K562 (cell line): ENCODE measurements at regions not wholly inside any gene's neighbourhood (a gene's known extent, or its start where the extent isn't known, plus 50 kb on each side); places are given as distances from the start of the nearest gene placed in this dataset.

Experiments used
- ATAC-seq: fragments of 200-7000 bp; cut with Tn5 transposase; 3 replicates; pipeline ENCODE4 v1.9.1; 2020; ENCODE audit warnings: moderate library complexity
- BruUV-seq: library from RNA; stranded (reverse); fragments of 400-500 nt; replicated peaks from 2 replicates; lab custom pipeline; 2021; lab: Mats Ljungman, UMichigan
- CTCF ChIA-PET: fragments of 300-600 bp; formaldehyde crosslinking; extraction: SDS; loops from one replicate; lab custom pipeline; 2021; ENCODE audit warnings: low intra/inter-chr PET ratio; lab: Yijun Ruan, JAX
- POLR2A ChIA-PET: fragments of 300-600, 350-650 bp; sonication (Branson Sonifier 250); formaldehyde crosslinking; extraction: SDS; loops from one replicate; lab custom pipeline; 2021; ENCODE audit warnings: antibody characterized with exemption, inconsistent platforms; lab: Yijun Ruan, JAX
- DNase-seq, 4 experiments: peaks; one replicate each; pipeline versions ENCODE4 v3.0.0 to v3.0.0-alpha.2; 2011 to 2018; ENCODE audit warnings: low spot score in 3 of 4, mixed read lengths in 3 of 4; ENCODE audit errors: extremely low read depth in 1 of 4
- FAIRE-seq: peaks from 2 replicates; lab custom pipeline; 2011; peaks lifted over from hg19 to GRCh38; lab: Jason Lieb, UNC
- H2AFZ ChIP-seq: 2 replicates; pipeline ENCODE4 v1.6.0; 2011; ENCODE audit warnings: low read depth, low read length, control low read depth, inconsistent platforms
- H3K27ac ChIP-seq: fragments of 200-600 bp; 3 replicates; pipeline ENCODE4 v1.8.0; 2011; ENCODE audit warnings: low read depth, mild to moderate bottlenecking, control low read depth, inconsistent platforms, low read length, moderate library complexity, mixed read lengths; ENCODE audit errors: extremely low read depth
- H3K27me3 ChIP-seq, 2 experiments: fragments of 300-600 bp in 1 of 2; 2 replicates in 1 of 2; 3 replicates in 1 of 2; pipeline versions ENCODE4 v1.6.0 to v1.8.0; 2011; ENCODE audit warnings: inconsistent platforms in 2 of 2, low read length in 2 of 2, mild to moderate bottlenecking in 1 of 2, mixed read lengths in 1 of 2, moderate library complexity in 1 of 2; ENCODE audit not compliant: control insufficient read depth in 2 of 2, insufficient read depth in 2 of 2
- H3K36me3 ChIP-seq: fragments of 300-600 bp; 3 replicates; pipeline ENCODE4 v1.8.0; 2011; ENCODE audit warnings: mild to moderate bottlenecking, low read length, inconsistent platforms; ENCODE audit not compliant: control insufficient read depth, insufficient read depth
- H3K4me1 ChIP-seq, 2 experiments: fragments of 200-600 bp in 1 of 2; replicated peaks in 1 of 2; 2 replicates in 1 of 2; 3 replicates in 1 of 2; pipeline versions ENCODE4 v1.5.1 to v1.8.0; 2011; ENCODE audit warnings: inconsistent platforms in 2 of 2, low read length in 2 of 2, mild to moderate bottlenecking in 1 of 2, mixed read lengths in 1 of 2, moderate library complexity in 1 of 2; ENCODE audit not compliant: control insufficient read depth in 2 of 2, insufficient read depth in 2 of 2
- H3K4me2 ChIP-seq: 2 replicates; pipeline ENCODE4 v1.6.1; 2011; ENCODE audit warnings: low read length, control low read depth, inconsistent platforms, mixed read lengths; ENCODE audit not compliant: insufficient read depth
- H3K4me3 ChIP-seq: fragments of 200-600 bp; sonication (generic), shearing (Covaris generic); 2 replicates; pipeline ENCODE4 v1.5.1; 2016; ENCODE audit warnings: control low read depth, inconsistent platforms
- H3K79me2 ChIP-seq: fragments of 200-600 bp; 3 replicates; pipeline ENCODE4 v1.8.0; 2011; ENCODE audit warnings: low read length, inconsistent platforms; ENCODE audit not compliant: control insufficient read depth, insufficient read depth
- H3K9ac ChIP-seq, 2 experiments: 2 replicates each; pipeline versions ENCODE4 v1.6.0 to v1.6.1; 2011; ENCODE audit warnings: low read depth in 2 of 2, low read length in 2 of 2, control low read depth in 1 of 2, inconsistent platforms in 1 of 2, mild to moderate bottlenecking in 1 of 2, mixed read lengths in 1 of 2; ENCODE audit not compliant: insufficient read depth in 1 of 2
- H3K9me1 ChIP-seq: one replicate; pipeline ENCODE4 v1.6.0; 2011; ENCODE audit warnings: inconsistent platforms, mild to moderate bottlenecking, low read length, moderate library complexity; ENCODE audit not compliant: control insufficient read depth, insufficient read depth
- H3K9me3 ChIP-seq: replicated peaks from 2 replicates; pipeline ENCODE4 v1.5.1; 2011; ENCODE audit warnings: low read depth, low read length, inconsistent platforms; ENCODE audit not compliant: control insufficient read depth, insufficient read depth
- H4K20me1 ChIP-seq: replicated peaks from 2 replicates; pipeline ENCODE4 v1.6.1; 2011; ENCODE audit warnings: low read length, inconsistent platforms, mixed read lengths; ENCODE audit not compliant: control insufficient read depth, insufficient read depth
- CBFA2T3 ChIP-seq: fragments of 450-650 bp; IDR thresholded peaks from 2 replicates; pipeline ENCODE4 v1.6.1; 2017
- EWSR1 ChIP-seq: fragments of 450-650 bp; IDR thresholded peaks from 2 replicates; pipeline ENCODE4 v1.6.1; 2018; ENCODE audit warnings: borderline replicate concordance, mild to moderate bottlenecking, low read depth, moderate library complexity; ENCODE audit not compliant: partially characterized antibody
- HNRNPK ChIP-seq: fragments of 200-400 bp; formaldehyde crosslinking; IDR thresholded peaks from one replicate; pipeline ENCODE4 v1.6.1; 2018; ENCODE audit warnings: mild to moderate bottlenecking, low read depth, low read length; ENCODE audit not compliant: poor library complexity, severe bottlenecking
- JUND ChIP-seq, 2 experiments: IDR thresholded peaks; 2 replicates in 1 of 2; 3 replicates in 1 of 2; pipeline ENCODE4 v1.6.1; 2011; ENCODE audit warnings: borderline replicate concordance in 2 of 2, low read depth in 2 of 2, low read length in 2 of 2, improper control_type of control experiment in 1 of 2, missing biosample characterization in 1 of 2, missing genetic modification characterization in 1 of 2, missing genetic modification reagents in 1 of 2
- LARP7 ChIP-seq: fragments of 450-650 bp; IDR thresholded peaks from 2 replicates; pipeline ENCODE4 v1.6.1; 2016
- MYNN ChIP-seq, 2 experiments: sonication (generic); formaldehyde crosslinking in 1 of 2; IDR thresholded peaks; 2 replicates each; pipeline versions ENCODE4 v1.5.0 to v1.6.1; 2016 to 2020; ENCODE audit warnings: antibody characterized with exemption in 1 of 2, missing genetic modification reagents in 1 of 2
- NFE2L1 ChIP-seq: fragments of 450-650 bp; IDR thresholded peaks from 2 replicates; pipeline ENCODE4 v1.6.1; 2016; ENCODE audit warnings: missing genetic modification characterization, low read depth, mild to moderate bottlenecking, missing compliant biosample characterization, moderate library complexity, borderline replicate concordance
- NR2C2 ChIP-seq, 2 experiments: fragments of 200-800 bp in 1 of 2; sonication (Bioruptor generic) in 1 of 2; sonication (generic) in 1 of 2; formaldehyde crosslinking in 1 of 2; IDR thresholded peaks; 2 replicates each; pipeline versions ENCODE4 v1.6.1 to v1.8.0; 2016 to 2022; ENCODE audit warnings: mild to moderate bottlenecking in 1 of 2, missing compliant biosample characterization in 1 of 2, missing genetic modification characterization in 1 of 2, missing genetic modification reagents in 1 of 2
- RBM25 ChIP-seq: fragments of 200-400 bp; formaldehyde crosslinking; IDR thresholded peaks from 2 replicates; pipeline ENCODE4 v1.6.1; 2018; ENCODE audit warnings: low read length, low read depth, moderate library complexity; ENCODE audit not compliant: severe bottlenecking
- SPI1 ChIP-seq: IDR thresholded peaks from 2 replicates; pipeline ENCODE4 v1.6.1; 2011; ENCODE audit warnings: low read depth, low read length, control low read depth, borderline replicate concordance
- ZNF408 ChIP-seq: fragments of 250-450 bp; sonication (Bioruptor Pico); IDR thresholded peaks from 2 replicates; pipeline ENCODE4 v1.4.0; 2020; ENCODE audit warnings: low read depth, mild to moderate bottlenecking, moderate library complexity
- ZNF696 ChIP-seq: fragments of 250-450 bp; sonication (Bioruptor Pico); conservative IDR thresholded peaks from 2 replicates; pipeline ENCODE4 v1.4.0; 2020; ENCODE audit warnings: mild to moderate bottlenecking, moderate library complexity
- ZNF766 ChIP-seq: fragments of 200-800 bp; sonication (Bioruptor generic); conservative IDR thresholded peaks from 2 replicates; pipeline ENCODE4 v1.6.1; 2016; ENCODE audit warnings: missing genetic modification characterization, missing compliant biosample characterization
- WGBS: fragments of 100-300 bp; shearing (Covaris generic); methylation state at CpG from one replicate; pipeline ENCODE4 v1.1.6; 2016; ENCODE audit warnings: low coverage, mixed read lengths; ENCODE audit not compliant: insufficient coverage; ENCODE audit errors: missing lambda C conversion rate; 5-methylcytosine and 5-hydroxymethylcytosine counted together
- in situ Hi-C: fragments of 300-500 bp; cut with MboI; formaldehyde crosslinking; loops from 4 replicates; pipeline ENCODE4 v1.15.0; 2018; ENCODE audit warnings: inconsistent platforms, mixed read lengths
- intact Hi-C: fragments of 100-400 bp; cut with micrococcal nuclease; formaldehyde crosslinking; loops from 2 replicates; pipeline ENCODE4 v1.14.2; 2022
- TF ChIP-seq, protein P1 (sequence below): fragments of 450-650 bp; formaldehyde crosslinking; IDR thresholded peaks from 2 replicates; pipeline ENCODE4 v1.4.0; 2020; ENCODE audit warnings: mild to moderate bottlenecking

GRCh38 chr13:28582892-28583240 lies 76.1 kb upstream of the POMP start:
- H3K27ac ChIP-seq, result peak overlapping the region; percentile 44; the same call in 1 of the 3 replicates
- WGBS, result 52% methylated on average over 6 of the region's 8 CpGs
- H3K79me2 ChIP-seq, result no peaks in the 10 kb centered on the region
- no peaks in the 10 kb centered on the region for H4K20me1 ChIP-seq
- in situ Hi-C loops (no loop called here), intact Hi-C loops (no loop called here)
- H3K4me1 ChIP-seq, result peaks cover 5 to 20% of the 10 kb centered on the region in 2 experiments; a peak in 3 of 5 replicates
- H3K9me3 ChIP-seq, result no peaks in the 10 kb centered on the region
- no peak overlapping the region for H3K4me2 ChIP-seq
- BruUV-seq, result no TSS peak
- CTCF ChIA-PET, result no interaction called here
- DNase-seq, result no peak
- POLR2A ChIA-PET, result no interaction called here
- H3K9ac ChIP-seq, result no peak overlapping the region
- ATAC-seq, result peak; percentile 19; the same call in 1 of the 3 replicates
- H3K4me3 ChIP-seq, result no peak overlapping the region
- no peaks in the 10 kb centered on the region for H3K9me1 ChIP-seq
- no peaks in the 10 kb centered on the region for H3K36me3 ChIP-seq
- no peak for FAIRE-seq
- H2AFZ ChIP-seq, result peak overlapping the region; percentile 67
- no peaks in the 10 kb centered on the region for H3K27me3 ChIP-seq
- TF ChIP-seq RBM25, result no peak
- TF ChIP-seq ZNF766, result no peak
- TF ChIP-seq SPI1, result peak; percentile 88
- TF ChIP-seq, all 486 proteins: peak for 1

DNA sequence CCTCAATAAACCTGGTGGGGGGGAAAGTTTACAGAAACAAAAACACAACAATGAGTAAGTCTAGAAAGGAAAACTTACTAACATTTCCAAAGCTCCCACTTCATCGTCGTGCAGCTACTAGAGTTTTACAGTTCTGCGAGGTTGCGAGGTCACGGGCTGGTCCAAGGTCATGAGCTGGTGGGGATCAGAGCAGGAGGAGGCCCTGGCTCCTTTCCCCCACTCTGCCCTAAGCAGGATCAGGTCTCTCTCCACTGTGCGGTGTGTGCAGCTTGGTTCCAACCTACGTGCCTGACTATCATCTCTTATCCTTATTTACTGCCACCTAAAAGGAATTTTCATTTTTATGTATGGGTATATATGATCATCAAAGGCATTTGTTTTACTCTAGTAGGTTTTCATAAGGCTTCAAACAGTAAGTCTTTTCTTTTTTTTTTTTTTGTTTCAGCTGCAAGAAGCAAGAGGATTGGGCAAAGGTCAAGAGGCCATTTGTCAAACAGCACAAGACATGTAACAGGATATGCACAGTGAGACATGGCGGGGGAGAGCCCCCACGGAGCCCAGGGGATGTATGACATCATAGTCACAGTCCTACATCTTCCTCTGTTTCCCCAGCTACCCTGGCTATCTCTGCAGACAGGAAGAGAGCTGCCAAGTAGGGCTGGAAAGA lies 76.6 kb upstream of the POMP start:
- in situ Hi-C loops, result no loop called here
- ATAC-seq (peak; percentile 71), FAIRE-seq (peak; percentile 77), DNase-seq (peak; percentile 38 to 74 (median 48))
- Histone ChIP-seq H3K36me3 (no peaks in the 10 kb centered on the region), H2AFZ (peak overlapping the region; percentile 67), H3K79me2 (no peaks in the 10 kb centered on the region), H3K4me1 (peaks cover 5 to 19% of the 10 kb centered on the region in 2 experiments; a peak in 3 of 5 replicates), H3K9me1 (no peaks in the 10 kb centered on the region), H3K4me3 (no peak overlapping the region), H3K9me3 (no peaks in the 10 kb centered on the region), H3K4me2 (no peak overlapping the region), H3K27me3 (no peaks in the 10 kb centered on the region), H3K9ac (no peak overlapping the region; a peak in 1 of 4 replicates), H3K27ac (peak overlapping the region; percentile 44; the same call in 1 of the 3 replicates), H4K20me1 (no peaks in the 10 kb centered on the region)
- POLR2A ChIA-PET, result interaction anchor here (0.8 kb wide), 1 partner anchor 37 kb away, joined by 3 read pairs; no protein-coding TSS in a partner anchor
- intact Hi-C loops, result no loop called here
- BruUV-seq, result no TSS peak
- CTCF ChIA-PET, result no interaction called here
- 52% methylated on average over 8 of the region's 9 CpGs for whole genome bisulfite sequencing
- no peak for TF ChIP-seq ZNF408 (CRISPR knock-in tag)
- TF ChIP-seq ZNF696 (CRISPR knock-in tag), result no peak
- TF ChIP-seq, protein P1, sequence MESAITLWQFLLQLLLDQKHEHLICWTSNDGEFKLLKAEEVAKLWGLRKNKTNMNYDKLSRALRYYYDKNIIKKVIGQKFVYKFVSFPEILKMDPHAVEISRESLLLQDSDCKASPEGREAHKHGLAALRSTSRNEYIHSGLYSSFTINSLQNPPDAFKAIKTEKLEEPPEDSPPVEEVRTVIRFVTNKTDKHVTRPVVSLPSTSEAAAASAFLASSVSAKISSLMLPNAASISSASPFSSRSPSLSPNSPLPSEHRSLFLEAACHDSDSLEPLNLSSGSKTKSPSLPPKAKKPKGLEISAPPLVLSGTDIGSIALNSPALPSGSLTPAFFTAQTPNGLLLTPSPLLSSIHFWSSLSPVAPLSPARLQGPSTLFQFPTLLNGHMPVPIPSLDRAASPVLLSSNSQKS, result no peak
- TF ChIP-seq HNRNPK, result no peak
- TF ChIP-seq EWSR1, result no peak
- TF ChIP-seq CBFA2T3, result no peak
- TF ChIP-seq JUND (IDR thresholded peaks at IDR 0.05; ENCODE audit: borderline replicate concordance, low read depth, low read length), result peak; percentile 52; the same call in 1 of the 2 replicates
- TF ChIP-seq JUND (tag; IDR thresholded peaks at IDR 0.05; ENCODE audit: borderline replicate concordance, low read depth, low read length), result no peak
- TF ChIP-seq NFE2L1 (tag), result no peak
- no peak for TF ChIP-seq NR2C2 (CRISPR knock-in tag; IDR thresholded peaks at IDR 0.05)
- TF ChIP-seq NR2C2 (tag; IDR thresholded peaks at IDR 0.05), result no peak
- no peak for TF ChIP-seq MYNN (IDR thresholded peaks at IDR 0.05)
- no peak for TF ChIP-seq MYNN (CRISPR knock-in tag; IDR thresholded peaks at IDR 0.05)
- no peak for TF ChIP-seq LARP7
